ENCODE measurements at regions not wholly inside any gene's neighbourhood (a gene's known extent, or its start where the extent isn't known, plus 50 kb on each side); places are given as distances from the start of the nearest gene placed in this dataset.

- ChIA-PET POLR2A (no interaction called here), CTCF (no interaction called here)
- ATAC-seq (no peak), DNase-seq (ENCODE audit: low read depth, low spot score) (no peak)
- no peaks in the 10 kb centered on the region for H3K9me3 ChIP-seq (ENCODE audit: control insufficient read depth, insufficient read depth, low read depth, low read length)
- in situ Hi-C loops (cut with HindIII; ENCODE audit: low pct_unique_long_range_greater_than_20kb, low sequenced_read_pairs) (no loop called here), intact Hi-C loops (cut with micrococcal nuclease; ENCODE audit: unreplicated experiment) (no loop called here)
- no peaks in the 10 kb centered on the region for H3K4me1 ChIP-seq (ENCODE audit: control insufficient read depth, insufficient read depth, low read length)
- H3K36me3 ChIP-seq (ENCODE audit: control insufficient read depth, insufficient read depth, low read length): no peaks in the 10 kb centered on the region
- TF ChIP-seq REST (IDR thresholded peaks at IDR 0.05; ENCODE audit: insufficient read depth in 1 of 2, low read depth in 2 of 2, low read length in 1 of 2) (no peak), SIN3A (IDR thresholded peaks at IDR 0.05; ENCODE audit: borderline replicate concordance, insufficient read depth, low read depth, low read length) (no peak), TCF7L2 (IDR thresholded peaks at IDR 0.05; ENCODE audit: low read depth, low read length) (no peak), POLR2AphosphoS5 (IDR thresholded peaks at IDR 0.05; ENCODE audit: low read depth, low read length) (no peak)
- TF ChIP-seq, protein P1, sequence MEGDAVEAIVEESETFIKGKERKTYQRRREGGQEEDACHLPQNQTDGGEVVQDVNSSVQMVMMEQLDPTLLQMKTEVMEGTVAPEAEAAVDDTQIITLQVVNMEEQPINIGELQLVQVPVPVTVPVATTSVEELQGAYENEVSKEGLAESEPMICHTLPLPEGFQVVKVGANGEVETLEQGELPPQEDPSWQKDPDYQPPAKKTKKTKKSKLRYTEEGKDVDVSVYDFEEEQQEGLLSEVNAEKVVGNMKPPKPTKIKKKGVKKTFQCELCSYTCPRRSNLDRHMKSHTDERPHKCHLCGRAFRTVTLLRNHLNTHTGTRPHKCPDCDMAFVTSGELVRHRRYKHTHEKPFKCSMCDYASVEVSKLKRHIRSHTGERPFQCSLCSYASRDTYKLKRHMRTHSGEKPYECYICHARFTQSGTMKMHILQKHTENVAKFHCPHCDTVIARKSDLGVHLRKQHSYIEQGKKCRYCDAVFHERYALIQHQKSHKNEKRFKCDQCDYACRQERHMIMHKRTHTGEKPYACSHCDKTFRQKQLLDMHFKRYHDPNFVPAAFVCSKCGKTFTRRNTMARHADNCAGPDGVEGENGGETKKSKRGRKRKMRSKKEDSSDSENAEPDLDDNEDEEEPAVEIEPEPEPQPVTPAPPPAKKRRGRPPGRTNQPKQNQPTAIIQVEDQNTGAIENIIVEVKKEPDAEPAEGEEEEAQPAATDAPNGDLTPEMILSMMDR (IDR thresholded peaks at IDR 0.05): no peak
- H3K4me3 ChIP-seq (ENCODE audit: low read depth in 2 of 2, low read length in 2 of 2): no peak overlapping the region
- no peaks in the 10 kb centered on the region for H3K27me3 ChIP-seq (ENCODE audit: control insufficient read depth, insufficient read depth, low read length)
- BruUV-seq (replicated peaks): no TSS peak
- H3K27ac ChIP-seq (ENCODE audit: low read length): no peak overlapping the region
Observed at GRCh38 chr18:56019156-56019555, 431.2 kb upstream of the TCF4 start.

DNA sequence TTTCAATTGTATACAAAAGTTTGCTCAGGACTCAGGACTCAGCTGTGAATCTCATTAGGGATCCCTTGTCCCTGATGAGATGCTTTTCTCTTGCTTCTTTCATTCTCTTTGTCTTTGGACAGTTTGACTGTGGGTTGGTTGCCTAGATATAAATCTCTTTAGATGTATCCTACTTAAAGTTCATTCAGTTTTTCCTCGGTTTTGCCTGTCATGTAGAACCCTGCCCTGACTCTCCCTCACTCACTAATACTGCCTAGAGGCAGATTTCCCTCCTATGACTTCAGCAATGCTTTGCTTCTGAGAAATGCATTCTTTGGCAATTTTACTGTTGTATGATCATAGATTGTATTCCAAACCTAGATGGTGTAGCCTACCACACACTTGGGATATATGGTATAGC lies 421.4 kb upstream of the TCF4 start:
- no peaks in the 10 kb centered on the region for H3K4me1 ChIP-seq (ENCODE audit: control insufficient read depth, insufficient read depth, low read length)
- no peaks in the 10 kb centered on the region for H3K36me3 ChIP-seq (ENCODE audit: control insufficient read depth, insufficient read depth, low read length)
- no peaks in the 10 kb centered on the region for H3K27me3 ChIP-seq (ENCODE audit: control insufficient read depth, insufficient read depth, low read length)
- TF ChIP-seq TCF7L2 (IDR thresholded peaks at IDR 0.05; ENCODE audit: low read depth, low read length) (no peak), SIN3A (IDR thresholded peaks at IDR 0.05; ENCODE audit: borderline replicate concordance, insufficient read depth, low read depth, low read length) (no peak), POLR2AphosphoS5 (IDR thresholded peaks at IDR 0.05; ENCODE audit: low read depth, low read length) (no peak), REST (IDR thresholded peaks at IDR 0.05; ENCODE audit: insufficient read depth in 1 of 2, low read depth in 2 of 2, low read length in 1 of 2) (no peak)
- TF ChIP-seq, protein P1 (IDR thresholded peaks at IDR 0.05): no peak
- H3K9me3 ChIP-seq (ENCODE audit: control insufficient read depth, insufficient read depth, low read depth, low read length): no peaks in the 10 kb centered on the region
- BruUV-seq (replicated peaks): no TSS peak
- no peak overlapping the region for H3K27ac ChIP-seq (ENCODE audit: low read length)
- ATAC-seq (no peak), DNase-seq (ENCODE audit: low read depth, low spot score) (no peak)
- in situ Hi-C loops (cut with HindIII; ENCODE audit: low pct_unique_long_range_greater_than_20kb, low sequenced_read_pairs) (no loop called here), intact Hi-C loops (cut with micrococcal nuclease; ENCODE audit: unreplicated experiment) (no loop called here)
- POLR2A ChIA-PET: no interaction called here
- CTCF ChIA-PET: no interaction called here
- no peak overlapping the region for H3K4me3 ChIP-seq (ENCODE audit: low read depth in 2 of 2, low read length in 2 of 2)

Data from Panc1 (cell line).